RWPE1 (cell line): ENCODE measurements at regions not wholly inside any gene's neighbourhood (a gene's known extent, or its start where the extent isn't known, plus 50 kb on each side); places are given as distances from the start of the nearest gene placed in this dataset.

Experiments
- CTCF ChIA-PET: fragments of 350-600 bp; sonication (Branson Sonifier 250); formaldehyde crosslinking; extraction: SDS; loops from one replicate; lab custom pipeline; 2021; lab: Yijun Ruan, JAX
- POLR2A ChIA-PET: fragments of 400-600 bp; formaldehyde crosslinking; extraction: SDS; loops from one replicate; lab custom pipeline; 2020; ENCODE audit warnings: antibody characterized with exemption; ENCODE audit not compliant: low non-redundant PET; lab: Yijun Ruan, JAX
- DNase-seq: peaks from one replicate; pipeline ENCODE4 v3.0.0; 2012; ENCODE audit warnings: low spot score
- H3K27ac ChIP-seq: fragments of 450-650 bp; 2 replicates; pipeline ENCODE4 v1.5.1; 2017
- CTCF ChIP-seq: fragments of 450-650 bp; conservative IDR thresholded peaks from 2 replicates; pipeline ENCODE4 v1.5.1; 2017; ENCODE audit warnings: low read depth, mild to moderate bottlenecking

GRCh38 chr3:22122567-22122966 is 371.6 kb upstream of the ZNF385D start:
- TF ChIP-seq CTCF, result no peak
- no peak overlapping the region for H3K27ac ChIP-seq
- ChIA-PET CTCF (no interaction called here), POLR2A (no interaction called here)
- no peak for DNase-seq

- ChIA-PET POLR2A (no interaction called here), CTCF (no interaction called here)
- no peak for DNase-seq
- no peak overlapping the region for H3K27ac ChIP-seq
- no peak for TF ChIP-seq CTCF
These were observed 378.1 kb upstream of the ZNF385D start for GRCh38 chr3:22129101-22129500.

GRCh38 chr3:22141769-22142168 is 390.8 kb upstream of the ZNF385D start:
- CTCF ChIA-PET, result no interaction called here

GRCh38 chr3:22147161-22147560 is 396.2 kb upstream of the ZNF385D start:
- DNase-seq, result no peak
- ChIA-PET POLR2A (no interaction called here), CTCF (interaction anchor here (0.5 kb wide), 1 partner anchor 1372 kb away, joined by 3 read pairs; no protein-coding TSS in a partner anchor)
- no peak overlapping the region for H3K27ac ChIP-seq
- no peak for TF ChIP-seq CTCF

More at GRCh38 chr3:22141769-22142168, 390.8 kb upstream of the ZNF385D start:
- POLR2A ChIA-PET, result no interaction called here
- DNase-seq, result no peak
- H3K27ac ChIP-seq, result no peak overlapping the region
- no peak for TF ChIP-seq CTCF

GRCh38 chr3:22156868-22157267 is 405.9 kb upstream of the ZNF385D start:
- no peak overlapping the region for H3K27ac ChIP-seq
- TF ChIP-seq CTCF, result no peak
- ChIA-PET POLR2A (no interaction called here), CTCF (no interaction called here)
- no peak for DNase-seq

- H3K27ac ChIP-seq, result no peak overlapping the region
- no peak for DNase-seq
- no peak for TF ChIP-seq CTCF
- ChIA-PET CTCF (no interaction called here), POLR2A (no interaction called here)
These were observed 406.8 kb upstream of the ZNF385D start for GRCh38 chr3:22157848-22158247.
